ENCODE measurements at regions not wholly inside any gene's neighbourhood (a gene's known extent, or its start where the extent isn't known, plus 50 kb on each side); places are given as distances from the start of the nearest gene placed in this dataset.

DNA sequence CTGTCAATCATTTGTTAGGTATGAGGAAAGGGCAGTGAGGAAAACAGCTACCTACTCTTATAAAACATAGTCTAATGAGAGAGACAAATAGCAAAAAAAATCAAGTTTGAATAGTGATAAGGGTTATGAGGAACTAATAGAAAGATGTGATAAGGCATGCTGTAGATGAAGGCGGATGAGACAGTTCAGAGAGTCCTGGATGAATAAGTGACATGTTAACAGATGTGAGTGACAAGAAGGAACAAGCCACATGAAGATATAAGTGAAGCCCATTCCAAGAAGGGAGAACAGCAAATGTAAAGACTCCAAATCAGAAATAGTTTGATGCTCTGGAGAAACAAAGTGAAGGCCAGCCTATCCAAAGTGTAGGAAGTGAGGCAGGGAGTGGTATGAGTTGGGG lies 154.1 kb upstream of the SYT10 start:
- no peak for DNase-seq
- Mint-ChIP-seq H3K4me1 (no peaks in the 10 kb centered on the region), H3K4me3 (no peak overlapping the region), H3K36me3 (ENCODE audit: low read depth) (no peaks in the 10 kb centered on the region), H3K27ac (no peak overlapping the region), H3K27me3 (ENCODE audit: low read depth, poor library complexity) (peaks cover 9% of the 10 kb centered on the region), H3K9me3 (no peaks in the 10 kb centered on the region)
- TF ChIP-seq, protein P1, sequence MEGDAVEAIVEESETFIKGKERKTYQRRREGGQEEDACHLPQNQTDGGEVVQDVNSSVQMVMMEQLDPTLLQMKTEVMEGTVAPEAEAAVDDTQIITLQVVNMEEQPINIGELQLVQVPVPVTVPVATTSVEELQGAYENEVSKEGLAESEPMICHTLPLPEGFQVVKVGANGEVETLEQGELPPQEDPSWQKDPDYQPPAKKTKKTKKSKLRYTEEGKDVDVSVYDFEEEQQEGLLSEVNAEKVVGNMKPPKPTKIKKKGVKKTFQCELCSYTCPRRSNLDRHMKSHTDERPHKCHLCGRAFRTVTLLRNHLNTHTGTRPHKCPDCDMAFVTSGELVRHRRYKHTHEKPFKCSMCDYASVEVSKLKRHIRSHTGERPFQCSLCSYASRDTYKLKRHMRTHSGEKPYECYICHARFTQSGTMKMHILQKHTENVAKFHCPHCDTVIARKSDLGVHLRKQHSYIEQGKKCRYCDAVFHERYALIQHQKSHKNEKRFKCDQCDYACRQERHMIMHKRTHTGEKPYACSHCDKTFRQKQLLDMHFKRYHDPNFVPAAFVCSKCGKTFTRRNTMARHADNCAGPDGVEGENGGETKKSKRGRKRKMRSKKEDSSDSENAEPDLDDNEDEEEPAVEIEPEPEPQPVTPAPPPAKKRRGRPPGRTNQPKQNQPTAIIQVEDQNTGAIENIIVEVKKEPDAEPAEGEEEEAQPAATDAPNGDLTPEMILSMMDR (IDR thresholded peaks at IDR 0.05), result no peak

DNA sequence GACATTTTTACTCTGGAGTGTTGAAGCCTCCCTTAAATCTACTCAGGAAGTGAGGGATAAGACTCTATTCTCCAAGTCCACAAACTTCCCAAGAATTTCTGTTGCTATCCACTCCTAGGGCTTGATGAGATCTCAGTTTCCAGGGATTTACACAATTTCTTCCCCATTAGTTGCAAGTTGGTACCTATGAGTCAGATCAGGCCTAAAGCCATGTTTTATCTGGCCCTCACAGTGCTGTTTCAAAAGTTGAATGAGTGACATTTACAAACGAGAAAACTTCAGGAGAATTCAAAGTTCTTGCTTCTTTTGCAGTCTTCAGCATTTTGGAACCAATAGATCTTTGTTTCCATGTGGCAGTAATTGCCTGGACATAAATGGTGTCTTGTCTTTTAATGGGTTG lies 156.4 kb upstream of the SYT10 start:
- no peak overlapping the region for H3K4me3 Mint-ChIP-seq
- no peaks in the 10 kb centered on the region for H3K4me1 Mint-ChIP-seq
- H3K27ac Mint-ChIP-seq, result no peak overlapping the region
- no peak for DNase-seq
- H3K36me3 Mint-ChIP-seq (ENCODE audit: low read depth), result no peaks in the 10 kb centered on the region
- TF ChIP-seq, protein P1 (IDR thresholded peaks at IDR 0.05), result no peak
- no peaks in the 10 kb centered on the region for H3K9me3 Mint-ChIP-seq
- peaks cover 13% of the 10 kb centered on the region for H3K27me3 Mint-ChIP-seq (ENCODE audit: low read depth, poor library complexity)

DNA sequence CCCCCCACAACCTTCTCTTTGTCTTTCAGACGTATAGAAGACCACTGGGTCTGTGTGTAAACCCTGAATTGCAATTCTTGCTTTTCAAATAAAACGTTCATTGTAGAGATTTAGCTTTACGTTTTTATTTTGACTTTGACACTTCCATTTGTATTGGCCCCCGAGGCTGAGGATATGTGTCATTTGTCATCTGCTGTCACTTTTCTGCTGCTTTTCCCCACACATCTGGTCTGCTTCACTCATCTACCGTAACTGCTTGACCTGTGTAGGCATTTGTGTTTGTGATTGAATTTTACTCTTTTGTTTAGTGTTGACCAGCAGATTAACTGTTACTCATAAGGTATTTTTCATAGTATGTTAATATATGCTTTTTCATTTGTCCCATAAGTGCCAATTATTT lies 157.2 kb upstream of the SYT10 start:
- TF ChIP-seq, protein P1 (IDR thresholded peaks at IDR 0.05), result no peak
- H3K27ac Mint-ChIP-seq, result no peak overlapping the region
- no peaks in the 10 kb centered on the region for H3K4me1 Mint-ChIP-seq
- DNase-seq, result no peak
- no peaks in the 10 kb centered on the region for H3K36me3 Mint-ChIP-seq (ENCODE audit: low read depth)
- no peak overlapping the region for H3K4me3 Mint-ChIP-seq
- peaks cover 14% of the 10 kb centered on the region for H3K27me3 Mint-ChIP-seq (ENCODE audit: low read depth, poor library complexity)
- H3K9me3 Mint-ChIP-seq, result no peaks in the 10 kb centered on the region

DNA sequence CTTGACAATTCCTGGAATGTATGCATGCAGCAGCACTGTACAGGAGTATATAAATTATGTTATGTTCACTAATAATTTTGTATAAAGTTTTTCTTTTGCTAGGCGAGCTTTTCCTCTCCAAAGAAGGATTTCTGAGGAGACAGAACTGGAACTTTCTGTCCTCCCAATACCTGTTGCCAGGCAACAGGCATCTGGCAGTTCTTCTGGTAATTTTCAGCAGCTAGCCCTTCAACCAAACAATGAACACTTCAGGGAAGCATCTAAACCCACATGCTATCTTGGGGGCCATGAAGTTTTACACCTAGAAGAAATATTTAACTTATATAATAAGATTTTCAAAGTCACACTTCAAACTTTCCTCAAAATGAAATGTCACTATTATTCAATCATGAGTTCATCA lies 162.9 kb upstream of the SYT10 start:
- H3K4me3 Mint-ChIP-seq, result no peak overlapping the region
- no peak overlapping the region for H3K27ac Mint-ChIP-seq
- H3K4me1 Mint-ChIP-seq, result no peaks in the 10 kb centered on the region
- TF ChIP-seq, protein P1 (IDR thresholded peaks at IDR 0.05), result no peak
- no peaks in the 10 kb centered on the region for H3K9me3 Mint-ChIP-seq
- H3K36me3 Mint-ChIP-seq (ENCODE audit: low read depth), result no peaks in the 10 kb centered on the region
- DNase-seq, result no peak
- H3K27me3 Mint-ChIP-seq (ENCODE audit: low read depth, poor library complexity), result peaks cover 14% of the 10 kb centered on the region

DNA sequence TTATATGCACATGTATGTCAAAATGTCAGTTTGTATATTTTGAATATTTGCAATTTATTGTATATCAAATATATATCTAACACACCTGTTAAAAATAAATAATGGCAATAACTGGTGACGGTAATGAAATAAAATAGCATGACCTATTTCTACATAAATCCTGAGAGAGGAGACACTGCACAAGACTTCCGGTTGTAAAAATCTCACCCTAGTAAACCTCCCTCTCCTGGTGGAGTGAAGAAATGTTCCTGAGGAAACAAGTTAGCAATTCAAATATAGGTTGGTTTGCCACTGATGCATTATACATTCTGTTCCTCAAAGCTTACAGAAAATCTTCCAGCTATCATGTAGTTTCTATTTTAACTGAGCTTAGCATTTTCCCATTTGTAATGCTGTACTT lies 166.1 kb upstream of the SYT10 start:
- H3K27ac Mint-ChIP-seq, result no peak overlapping the region
- H3K4me3 Mint-ChIP-seq, result no peak overlapping the region
- H3K27me3 Mint-ChIP-seq (ENCODE audit: low read depth, poor library complexity), result peaks cover 8% of the 10 kb centered on the region
- H3K9me3 Mint-ChIP-seq, result no peaks in the 10 kb centered on the region
- TF ChIP-seq, protein P1 (IDR thresholded peaks at IDR 0.05), result peak; percentile 35
- DNase-seq, result no peak
- no peaks in the 10 kb centered on the region for H3K36me3 Mint-ChIP-seq (ENCODE audit: low read depth)
- H3K4me1 Mint-ChIP-seq, result no peaks in the 10 kb centered on the region

DNA sequence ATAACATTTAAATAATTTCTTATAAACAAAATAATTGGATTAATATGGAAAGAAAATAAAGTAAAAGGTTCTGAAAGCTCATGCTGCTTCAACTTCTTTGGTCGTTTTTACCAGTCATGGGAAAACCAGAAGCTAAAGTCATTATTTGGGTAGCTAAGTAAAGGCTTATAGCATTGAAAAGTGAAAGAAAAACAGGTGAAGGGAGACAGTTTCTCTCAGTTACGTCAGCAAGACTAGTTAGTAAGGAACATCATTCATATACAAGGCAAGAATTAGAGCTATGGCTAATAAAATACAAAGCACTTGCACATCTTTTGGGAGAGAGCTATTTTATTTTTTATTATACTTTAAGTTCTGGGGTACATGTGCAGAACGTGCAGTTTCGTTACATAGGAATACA lies 170.3 kb upstream of the SYT10 start:
- H3K36me3 Mint-ChIP-seq (ENCODE audit: low read depth), result no peaks in the 10 kb centered on the region
- TF ChIP-seq, protein P1 (IDR thresholded peaks at IDR 0.05), result no peak
- no peaks in the 10 kb centered on the region for H3K4me1 Mint-ChIP-seq
- no peak for DNase-seq
- no peak overlapping the region for H3K27ac Mint-ChIP-seq
- H3K27me3 Mint-ChIP-seq (ENCODE audit: low read depth, poor library complexity), result peaks cover 4% of the 10 kb centered on the region
- no peak overlapping the region for H3K4me3 Mint-ChIP-seq
- no peaks in the 10 kb centered on the region for H3K9me3 Mint-ChIP-seq
